Right lobe of liver (tissue), 6 donors: ENCODE measurements at regions not wholly inside any gene's neighbourhood (a gene's known extent, or its start where the extent isn't known, plus 50 kb on each side); places are given as distances from the start of the nearest gene placed in this dataset.

ENCODE experiments used
- ATAC-seq, 4 donors: fragments of 200-7000 bp; cut with Tn5 transposase; one replicate each; pipeline ENCODE4 v1.9.1; 2020; ENCODE audit warnings: mild to moderate bottlenecking in 4 of 4, moderate library complexity in 4 of 4
- DNase-seq, 3 donors: peaks; one replicate each; pipeline ENCODE4 v3.0.0-alpha.2; 2020
- H3K27ac ChIP-seq, 3 donors: fragments of 200-600 bp; one replicate each; pipeline ENCODE4 v1.8.0; 2022
- H3K27me3 ChIP-seq, 2 donors: fragments of 200-600 bp; one replicate each; pipeline ENCODE4 v1.8.0; 2022
- H3K36me3 ChIP-seq, 4 donors: fragments of 200-600 bp; sonication (generic) in 1 of 4; one replicate each; pipeline versions ENCODE4 v1.5.1 to v1.8.0; 2017 to 2022; ENCODE audit warnings: control low read depth in 1 of 4
- H3K4me1 ChIP-seq, 4 donors: fragments of 200-600 bp; sonication (generic) in 1 of 4; one replicate each; pipeline versions ENCODE4 v1.5.1 to v1.8.0; 2017 to 2022; ENCODE audit warnings: control low read depth in 1 of 4
- H3K4me3 ChIP-seq, 3 donors: fragments of 200-600 bp; one replicate each; pipeline ENCODE4 v1.8.0; 2022
- H3K9me3 ChIP-seq, 4 donors: fragments of 200-600 bp; sonication (generic) in 1 of 4; one replicate each; pipeline versions ENCODE4 v1.5.1 to v1.8.0; 2017 to 2022; ENCODE audit warnings: control low read depth in 1 of 4
- CTCF ChIP-seq, 4 donors: fragments of 200-600 bp in 3 of 4; fragments of 450-650 bp in 1 of 4; IDR thresholded peaks; one replicate each; pipeline versions ENCODE4 v1.5.1 to v1.8.0; 2016 to 2022; ENCODE audit warnings: antibody characterized with exemption in 4 of 4, mild to moderate bottlenecking in 2 of 4
- POLR2A ChIP-seq: fragments of 450-650 bp; IDR thresholded peaks from one replicate; pipeline ENCODE4 v1.6.1; 2017; ENCODE audit warnings: antibody characterized with exemption, mild to moderate bottlenecking
- WGBS: methylation state at CpG from one replicate; pipeline ENCODE4 v1.1.6; 2018; ENCODE audit warnings: low coverage, low lambda C conversion rate; ENCODE audit not compliant: insufficient coverage; ENCODE audit errors: missing lambda C conversion rate; 5-methylcytosine and 5-hydroxymethylcytosine counted together
- intact Hi-C, 2 donors: fragments of 100-400 bp; cut with DNase I; formaldehyde crosslinking; loops; one replicate each; pipeline versions ENCODE4 v1.11.2 to v1.14.1; 2022
- donor health status: DM: no; HTN: yes; CAD: no.
- donor health status: DM: no; HTN: no; CAD: no.
- donor health status: DM: no; HTN: no; CAD: no.
- donor health status: DM: no; HTN: yes; CAD: no.
- donor health status: DM: no; HTN: yes; CAD: no.

DNA sequence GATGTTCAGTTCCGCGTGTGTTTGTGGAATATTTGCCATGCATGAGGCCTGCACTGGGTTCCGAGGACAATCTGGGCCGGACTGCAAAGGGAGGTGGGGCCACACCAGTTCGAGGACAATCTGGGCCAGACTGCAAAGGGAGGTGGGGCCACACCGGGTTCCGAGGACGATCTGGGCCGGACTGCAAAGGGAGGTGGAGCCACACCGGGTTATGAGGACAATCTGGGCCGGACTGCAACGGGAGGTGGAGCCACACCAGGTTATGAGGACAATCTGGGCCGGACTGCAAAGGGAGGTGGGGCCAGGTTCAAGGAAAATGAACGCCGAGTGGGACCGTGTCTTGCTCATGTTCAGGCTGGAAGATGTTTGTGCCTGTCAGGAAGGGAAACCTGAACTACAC is 97.8 kb upstream of the HDAC4 start:
- WGBS: 52% methylated on average over 14 of the region's 16 CpGs
- Histone ChIP-seq H3K4me1 (no peaks in the 10 kb centered on the region), H3K4me3 (no peak overlapping the region), H3K27ac (no peak overlapping the region), H3K36me3 (no peaks in the 10 kb centered on the region), H3K27me3 (no peaks in the 10 kb centered on the region), H3K9me3 (no peaks in the 10 kb centered on the region)
- intact Hi-C loops: no loop called here
- no peak for ATAC-seq
- DNase-seq: no peak
- TF ChIP-seq POLR2A (no peak), CTCF (IDR thresholded peaks at IDR 0.05) (no peak)

GRCh38 chr2:239496700-239497099 is 95.9 kb upstream of the HDAC4 start:
- DNase-seq: no peak

DNA sequence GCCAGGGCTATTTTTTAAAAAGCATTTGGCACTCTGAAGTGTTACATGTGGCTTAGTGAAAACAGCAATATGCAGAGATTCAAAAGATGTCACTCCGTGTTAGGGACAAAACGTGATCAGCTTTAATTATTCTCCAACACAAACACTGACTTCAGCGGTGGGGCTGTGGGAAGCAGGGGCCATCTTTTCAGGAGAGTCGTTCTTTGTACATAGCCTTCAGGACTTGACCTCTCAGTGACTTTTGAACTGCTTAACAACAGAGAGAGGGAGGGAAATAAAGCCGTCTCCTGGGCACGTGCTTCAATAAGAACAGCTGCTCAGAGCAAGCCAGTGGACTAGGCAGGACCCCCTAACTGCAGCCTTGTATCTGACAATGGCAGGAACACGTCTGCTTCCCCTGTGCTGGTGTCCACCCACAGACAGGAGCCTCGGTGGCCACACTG is 95.0 kb upstream of the HDAC4 start:
- ATAC-seq: no peak

More at GRCh38 chr2:239496700-239497099, 95.9 kb upstream of the HDAC4 start:
- Histone ChIP-seq H3K27ac (no peak overlapping the region), H3K9me3 (no peaks in the 10 kb centered on the region), H3K36me3 (no peaks in the 10 kb centered on the region), H3K27me3 (no peaks in the 10 kb centered on the region), H3K4me1 (no peaks in the 10 kb centered on the region), H3K4me3 (no peak overlapping the region)
- no CpG with 5 or more reads among the region's 2 CpGs for WGBS
- TF ChIP-seq CTCF (IDR thresholded peaks at IDR 0.05) (no peak), POLR2A (no peak)
- no peak for ATAC-seq
- intact Hi-C loops: no loop called here

DNA sequence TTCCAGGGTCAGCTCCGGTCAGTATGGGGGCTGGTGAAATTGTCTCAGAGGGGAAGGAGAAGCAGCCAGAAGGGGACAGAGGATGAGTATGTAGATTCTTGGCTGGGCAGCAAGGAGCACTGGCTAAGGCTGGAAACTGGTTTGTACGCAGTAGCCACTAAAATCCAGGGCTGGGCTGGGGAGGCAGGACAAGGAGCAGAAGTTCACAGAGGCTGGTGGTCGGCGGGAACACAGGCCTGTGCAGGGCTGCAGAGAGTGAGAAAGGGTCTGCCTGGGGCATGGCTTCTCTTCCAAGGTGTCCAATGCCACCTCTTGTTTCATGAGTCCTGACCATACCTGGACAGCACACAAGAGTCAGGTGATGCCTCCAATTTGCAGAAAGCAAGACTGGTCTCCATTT is 94.4 kb upstream of the HDAC4 start:
- Histone ChIP-seq H3K27ac (no peak overlapping the region), H3K9me3 (no peaks in the 10 kb centered on the region), H3K4me1 (no peaks in the 10 kb centered on the region), H3K27me3 (no peaks in the 10 kb centered on the region), H3K4me3 (no peak overlapping the region), H3K36me3 (no peaks in the 10 kb centered on the region)
- intact Hi-C loops: no loop called here
- TF ChIP-seq POLR2A (no peak), CTCF (IDR thresholded peaks at IDR 0.05) (no peak)
- 66% methylated on average over 2 of the region's 4 CpGs for WGBS
- DNase-seq: peak in 1 of 3 donors; percentile 38
- ATAC-seq: no peak

More for the DNA sequence above, 95.0 kb upstream of the HDAC4 start:
- Histone ChIP-seq H3K9me3 (no peaks in the 10 kb centered on the region), H3K36me3 (no peaks in the 10 kb centered on the region), H3K4me1 (no peaks in the 10 kb centered on the region), H3K4me3 (no peak overlapping the region), H3K27ac (no peak overlapping the region), H3K27me3 (no peaks in the 10 kb centered on the region)
- TF ChIP-seq POLR2A (no peak), CTCF (IDR thresholded peaks at IDR 0.05) (no peak)
- DNase-seq: no peak
- intact Hi-C loops: no loop called here
- WGBS: 29% methylated on average over 6 of the region's 8 CpGs

DNA sequence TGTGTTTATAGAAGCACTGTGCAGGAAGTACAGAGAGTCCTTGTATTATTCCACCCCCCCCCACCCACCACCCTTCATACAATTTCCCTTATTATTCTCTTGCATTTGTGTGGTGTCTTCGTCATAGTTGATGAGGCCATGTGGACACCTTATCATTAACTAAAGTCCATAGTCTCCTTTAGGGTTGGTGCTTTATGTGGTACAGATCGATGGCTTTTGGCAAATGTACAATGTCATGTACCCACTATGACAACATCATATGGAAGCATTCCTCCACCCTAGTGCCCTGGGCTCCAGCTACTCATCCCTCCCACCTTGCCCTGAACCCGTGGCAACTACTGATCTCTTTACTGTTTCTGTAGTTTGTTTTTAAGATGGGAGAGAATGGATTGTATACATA is 93.8 kb upstream of the HDAC4 start:
- H3K27ac ChIP-seq: no peak overlapping the region
- intact Hi-C loops: no loop called here
- no peaks in the 10 kb centered on the region for H3K4me1 ChIP-seq
- no peaks in the 10 kb centered on the region for H3K36me3 ChIP-seq
- no peak for TF ChIP-seq POLR2A
- no peak for TF ChIP-seq CTCF (IDR thresholded peaks at IDR 0.05)
- DNase-seq (no peak), ATAC-seq (no peak)
- H3K27me3 ChIP-seq: no peaks in the 10 kb centered on the region
- no peak overlapping the region for H3K4me3 ChIP-seq
- WGBS: 56% methylated on average over 3 of the region's 3 CpGs
- H3K9me3 ChIP-seq: no peaks in the 10 kb centered on the region
